ENCODE measurements at regions not wholly inside any gene's neighbourhood (a gene's known extent, or its start where the extent isn't known, plus 50 kb on each side); places are given as distances from the start of the nearest gene placed in this dataset.
"Not testable (repeated sequence)": the region's sequence is repeated elsewhere in the genome, so short reads cannot be mapped to it uniquely, and the experiment has no call there.

GRCh38 chr10:123371626-123372025 is 217.4 kb downstream of the BUB3 start:
- TF ChIP-seq SP1 (IDR thresholded peaks at IDR 0.05); FOXM1 (IDR thresholded peaks at IDR 0.05; ENCODE audit: borderline replicate concordance); CTBP1 (IDR thresholded peaks at IDR 0.05; ENCODE audit: borderline replicate concordance); FOXA1 (IDR thresholded peaks at IDR 0.05); TARDBP (IDR thresholded peaks at IDR 0.05); LEF1 (IDR thresholded peaks at IDR 0.05; ENCODE audit: borderline replicate concordance); SUZ12 (IDR thresholded peaks at IDR 0.05): not testable (repeated sequence)
- TF ChIP-seq, protein P1, sequence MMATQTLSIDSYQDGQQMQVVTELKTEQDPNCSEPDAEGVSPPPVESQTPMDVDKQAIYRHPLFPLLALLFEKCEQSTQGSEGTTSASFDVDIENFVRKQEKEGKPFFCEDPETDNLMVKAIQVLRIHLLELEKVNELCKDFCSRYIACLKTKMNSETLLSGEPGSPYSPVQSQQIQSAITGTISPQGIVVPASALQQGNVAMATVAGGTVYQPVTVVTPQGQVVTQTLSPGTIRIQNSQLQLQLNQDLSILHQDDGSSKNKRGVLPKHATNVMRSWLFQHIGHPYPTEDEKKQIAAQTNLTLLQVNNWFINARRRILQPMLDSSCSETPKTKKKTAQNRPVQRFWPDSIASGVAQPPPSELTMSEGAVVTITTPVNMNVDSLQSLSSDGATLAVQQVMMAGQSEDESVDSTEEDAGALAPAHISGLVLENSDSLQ (IDR thresholded peaks at IDR 0.05): not testable (repeated sequence)

Measured in HEK293T (cell line).